Activated naive CD4-positive, alpha-beta T cell treated with anti-CD3 and anti-CD28 coated beads for 36 hours (primary cell): ENCODE measurements at regions not wholly inside any gene's neighbourhood (a gene's known extent, or its start where the extent isn't known, plus 50 kb on each side); places are given as distances from the start of the nearest gene placed in this dataset.

Experiments used
- CTCF ChIA-PET: fragments of 350-600 bp; sonication (Branson Sonifier 250); formaldehyde crosslinking; loops from one replicate; lab custom pipeline; 2021; ENCODE audit warnings: antibody characterized with exemption; lab: Charles Lee
- DNase-seq: peaks from one replicate; pipeline ENCODE4 v3.0.0-alpha.2; 2020
- H3K27ac Mint-ChIP-seq: one replicate; pipeline ENCODE4 v1.8.0; 2021; ENCODE audit warnings: mild to moderate bottlenecking, mixed read lengths
- H3K27me3 Mint-ChIP-seq: one replicate; pipeline ENCODE4 v1.8.0; 2021; ENCODE audit warnings: low read depth, mixed read lengths
- H3K36me3 Mint-ChIP-seq: one replicate; pipeline ENCODE4 v1.8.0; 2021; ENCODE audit warnings: low read depth, mixed read lengths
- H3K4me1 Mint-ChIP-seq: one replicate; pipeline ENCODE4 v1.8.0; 2021; ENCODE audit warnings: low read depth, mixed read lengths
- H3K4me3 Mint-ChIP-seq: one replicate; pipeline ENCODE4 v1.8.0; 2021; ENCODE audit warnings: mild to moderate bottlenecking, moderate library complexity, mixed read lengths
- H3K9me3 Mint-ChIP-seq: one replicate; pipeline ENCODE4 v1.8.0; 2021; ENCODE audit warnings: mixed read lengths
- intact Hi-C: fragments of 100-400 bp; cut with micrococcal nuclease; formaldehyde crosslinking; loops from one replicate; pipeline ENCODE4 v1.15.1; 2023

GRCh38 chr1:87812871-87813577, 484.3 kb downstream of the LMO4 start:
- H3K36me3 Mint-ChIP-seq, result no peaks in the 10 kb centered on the region
- DNase-seq, result no peak
- H3K27ac Mint-ChIP-seq, result no peak overlapping the region
- H3K4me3 Mint-ChIP-seq, result no peak overlapping the region
- H3K4me1 Mint-ChIP-seq, result no peaks in the 10 kb centered on the region
- H3K27me3 Mint-ChIP-seq, result peaks cover 4% of the 10 kb centered on the region
- CTCF ChIA-PET, result no interaction called here
- intact Hi-C loops, result no loop called here
- no peaks in the 10 kb centered on the region for H3K9me3 Mint-ChIP-seq

- no peak overlapping the region for H3K27ac Mint-ChIP-seq
- H3K9me3 Mint-ChIP-seq, result no peaks in the 10 kb centered on the region
- no peaks in the 10 kb centered on the region for H3K36me3 Mint-ChIP-seq
- no peak for DNase-seq
- H3K27me3 Mint-ChIP-seq, result peaks cover 4% of the 10 kb centered on the region
- CTCF ChIA-PET, result no interaction called here
- H3K4me3 Mint-ChIP-seq, result no peak overlapping the region
- no peaks in the 10 kb centered on the region for H3K4me1 Mint-ChIP-seq
- intact Hi-C loops, result no loop called here
These were observed 485.9 kb downstream of the LMO4 start for GRCh38 chr1:87814573-87814972.

GRCh38 chr1:87816646-87817045, 488.0 kb downstream of the LMO4 start:
- DNase-seq, result no peak
- no peaks in the 10 kb centered on the region for H3K4me1 Mint-ChIP-seq
- CTCF ChIA-PET, result no interaction called here
- H3K27me3 Mint-ChIP-seq, result no peaks in the 10 kb centered on the region
- intact Hi-C loops, result no loop called here
- H3K36me3 Mint-ChIP-seq, result no peaks in the 10 kb centered on the region
- H3K9me3 Mint-ChIP-seq, result no peaks in the 10 kb centered on the region
- H3K27ac Mint-ChIP-seq, result no peak overlapping the region
- H3K4me3 Mint-ChIP-seq, result no peak overlapping the region

GRCh38 chr1:87820668-87821334, 492.1 kb downstream of the LMO4 start:
- H3K36me3 Mint-ChIP-seq, result no peaks in the 10 kb centered on the region
- H3K4me3 Mint-ChIP-seq, result no peak overlapping the region
- no peaks in the 10 kb centered on the region for H3K9me3 Mint-ChIP-seq
- H3K27ac Mint-ChIP-seq, result no peak overlapping the region
- CTCF ChIA-PET, result no interaction called here
- intact Hi-C loops, result no loop called here
- H3K27me3 Mint-ChIP-seq, result no peaks in the 10 kb centered on the region
- no peaks in the 10 kb centered on the region for H3K4me1 Mint-ChIP-seq
- no peak for DNase-seq

- intact Hi-C loops, result no loop called here
- H3K9me3 Mint-ChIP-seq, result no peaks in the 10 kb centered on the region
- no peak overlapping the region for H3K27ac Mint-ChIP-seq
- CTCF ChIA-PET, result interaction anchor here (0.6 kb wide), 1 partner anchor 724 kb away, joined by 3 read pairs; no protein-coding TSS in a partner anchor
- no peaks in the 10 kb centered on the region for H3K36me3 Mint-ChIP-seq
- no peaks in the 10 kb centered on the region for H3K27me3 Mint-ChIP-seq
- no peak overlapping the region for H3K4me3 Mint-ChIP-seq
- no peaks in the 10 kb centered on the region for H3K4me1 Mint-ChIP-seq
- DNase-seq, result no peak
These were observed 492.6 kb downstream of the LMO4 start for GRCh38 chr1:87821335-87821697.

GRCh38 chr1:87826681-87827251, 498.1 kb downstream of the LMO4 start:
- peaks cover 2% of the 10 kb centered on the region for H3K9me3 Mint-ChIP-seq
- intact Hi-C loops, result no loop called here
- H3K27ac Mint-ChIP-seq, result no peak overlapping the region
- CTCF ChIA-PET, result interaction anchor here (0.7 kb wide), 1 partner anchor 14 kb away, joined by 3 read pairs; no protein-coding TSS in a partner anchor
- no peak overlapping the region for H3K4me3 Mint-ChIP-seq
- H3K36me3 Mint-ChIP-seq, result no peaks in the 10 kb centered on the region
- H3K27me3 Mint-ChIP-seq, result no peaks in the 10 kb centered on the region
- DNase-seq, result no peak
- no peaks in the 10 kb centered on the region for H3K4me1 Mint-ChIP-seq

- Mint-ChIP-seq H3K27ac (no peak overlapping the region), H3K4me1 (no peaks in the 10 kb centered on the region), H3K9me3 (peaks cover 2% of the 10 kb centered on the region), H3K4me3 (no peak overlapping the region), H3K36me3 (no peaks in the 10 kb centered on the region), H3K27me3 (peaks cover 2% of the 10 kb centered on the region)
- intact Hi-C loops, result no loop called here
- DNase-seq, result no peak
- CTCF ChIA-PET, result interaction anchor here (0.5 kb wide), 1 partner anchor 31 kb away, joined by 3 read pairs; no protein-coding TSS in a partner anchor
These were observed 500.7 kb downstream of the LMO4 start for GRCh38 chr1:87829360-87829759.

- DNase-seq, result no peak
- Mint-ChIP-seq H3K36me3 (no peaks in the 10 kb centered on the region), H3K27ac (no peak overlapping the region), H3K27me3 (peaks cover 2% of the 10 kb centered on the region), H3K9me3 (peaks cover 2% of the 10 kb centered on the region), H3K4me3 (no peak overlapping the region), H3K4me1 (no peaks in the 10 kb centered on the region)
- CTCF ChIA-PET, result no interaction called here
- intact Hi-C loops, result no loop called here
These were observed 501.8 kb downstream of the LMO4 start for GRCh38 chr1:87830432-87830978.

GRCh38 chr1:87833166-87833565, 504.5 kb downstream of the LMO4 start:
- CTCF ChIA-PET, result no interaction called here
- peaks cover 2% of the 10 kb centered on the region for H3K27me3 Mint-ChIP-seq

GRCh38 chr1:87834151-87834550, 505.5 kb downstream of the LMO4 start:
- no peak for DNase-seq
- CTCF ChIA-PET, result no interaction called here
- Mint-ChIP-seq H3K27me3 (peaks cover 2% of the 10 kb centered on the region), H3K27ac (no peak overlapping the region), H3K4me1 (no peaks in the 10 kb centered on the region), H3K9me3 (no peaks in the 10 kb centered on the region), H3K4me3 (no peak overlapping the region), H3K36me3 (no peaks in the 10 kb centered on the region)
- intact Hi-C loops, result no loop called here

More at GRCh38 chr1:87833166-87833565, 504.5 kb downstream of the LMO4 start:
- no peak overlapping the region for H3K27ac Mint-ChIP-seq
- intact Hi-C loops, result no loop called here
- no peaks in the 10 kb centered on the region for H3K36me3 Mint-ChIP-seq
- H3K9me3 Mint-ChIP-seq, result no peaks in the 10 kb centered on the region
- no peaks in the 10 kb centered on the region for H3K4me1 Mint-ChIP-seq
- no peak for DNase-seq
- no peak overlapping the region for H3K4me3 Mint-ChIP-seq

GRCh38 chr1:87834941-87835340, 506.3 kb downstream of the LMO4 start:
- intact Hi-C loops, result no loop called here
- Mint-ChIP-seq H3K27me3 (peaks cover 2% of the 10 kb centered on the region), H3K4me1 (no peaks in the 10 kb centered on the region), H3K4me3 (no peak overlapping the region), H3K27ac (no peak overlapping the region), H3K36me3 (no peaks in the 10 kb centered on the region), H3K9me3 (no peaks in the 10 kb centered on the region)
- no peak for DNase-seq
- CTCF ChIA-PET, result no interaction called here

GRCh38 chr1:87840767-87841166, 512.1 kb downstream of the LMO4 start:
- CTCF ChIA-PET, result interaction anchor here (0.6 kb wide), 1 partner anchor 14 kb away, joined by 3 read pairs; no protein-coding TSS in a partner anchor
- Mint-ChIP-seq H3K36me3 (no peaks in the 10 kb centered on the region), H3K27ac (no peak overlapping the region), H3K4me3 (no peak overlapping the region), H3K27me3 (peaks cover 9% of the 10 kb centered on the region), H3K9me3 (no peaks in the 10 kb centered on the region), H3K4me1 (no peaks in the 10 kb centered on the region)
- intact Hi-C loops, result no loop called here
- no peak for DNase-seq
